T-helper 1 cell treated with Interleukin-12 subunit alpha and Interleukin-12 subunit beta and Interleukin-4 antibody, amounts not matched to agents 30 μg/mL and 1 μg/mL, for 36 hours (primary cell): ENCODE measurements at regions not wholly inside any gene's neighbourhood (a gene's known extent, or its start where the extent isn't known, plus 50 kb on each side); places are given as distances from the start of the nearest gene placed in this dataset.
"Not testable (repeated sequence)": the region's sequence is repeated elsewhere in the genome, so short reads cannot be mapped to it uniquely, and the experiment has no call there.

Experiments
- H3K27ac Mint-ChIP-seq: one replicate; pipeline ENCODE4 v1.8.0; 2021; ENCODE audit warnings: mild to moderate bottlenecking, mixed read lengths
- H3K27me3 Mint-ChIP-seq: one replicate; pipeline ENCODE4 v1.8.0; 2021; ENCODE audit warnings: low read depth, mixed read lengths
- H3K36me3 Mint-ChIP-seq: one replicate; pipeline ENCODE4 v1.8.0; 2021; ENCODE audit warnings: low read depth, mixed read lengths
- H3K4me1 Mint-ChIP-seq: one replicate; pipeline ENCODE4 v1.8.0; 2021; ENCODE audit warnings: low read depth, mixed read lengths
- H3K4me3 Mint-ChIP-seq: one replicate; pipeline ENCODE4 v1.8.0; 2021; ENCODE audit warnings: mild to moderate bottlenecking, moderate library complexity, mixed read lengths
- H3K9me3 Mint-ChIP-seq: one replicate; pipeline ENCODE4 v1.8.0; 2021; ENCODE audit warnings: mixed read lengths

- H3K27me3 Mint-ChIP-seq, result no peaks in the 10 kb centered on the region
- no peak overlapping the region for H3K27ac Mint-ChIP-seq
- no peak overlapping the region for H3K4me3 Mint-ChIP-seq
- peaks cover 4% of the 10 kb centered on the region for H3K9me3 Mint-ChIP-seq
- H3K36me3 Mint-ChIP-seq, result no peaks in the 10 kb centered on the region
- H3K4me1 Mint-ChIP-seq, result no peaks in the 10 kb centered on the region
Measured at GRCh38 chr2:83017366-83018090, 1441.6 kb downstream of the SUCLG1 start.

GRCh38 chr2:83016343-83017110 lies 1442.6 kb downstream of the SUCLG1 start:
- Mint-ChIP-seq H3K4me1 (no peaks in the 10 kb centered on the region), H3K4me3 (no peak overlapping the region), H3K9me3 (peaks cover 4% of the 10 kb centered on the region), H3K36me3 (no peaks in the 10 kb centered on the region), H3K27me3 (no peaks in the 10 kb centered on the region), H3K27ac (no peak overlapping the region)

DNA sequence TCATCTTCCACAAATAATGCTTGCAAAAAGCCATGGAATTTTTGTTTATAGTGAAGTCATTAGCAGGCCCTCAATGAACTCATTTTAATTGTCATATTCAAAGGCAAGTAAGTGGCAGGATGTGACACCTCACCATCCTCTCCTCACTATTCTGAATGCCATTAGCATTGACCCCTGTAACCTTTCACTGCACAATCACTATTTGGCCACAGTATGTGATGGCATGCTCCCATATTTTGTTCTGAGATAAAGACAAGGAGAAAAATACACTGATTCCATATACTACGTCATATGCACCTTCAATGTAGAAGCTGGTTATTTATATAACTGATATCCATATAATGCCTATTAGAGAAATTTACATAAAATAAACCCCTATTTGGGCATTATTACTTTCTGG lies 1443.2 kb downstream of the SUCLG1 start:
- Mint-ChIP-seq H3K36me3 (no peaks in the 10 kb centered on the region), H3K4me3 (no peak overlapping the region), H3K9me3 (peaks cover 7% of the 10 kb centered on the region), H3K27me3 (no peaks in the 10 kb centered on the region), H3K27ac (no peak overlapping the region), H3K4me1 (no peaks in the 10 kb centered on the region)

DNA sequence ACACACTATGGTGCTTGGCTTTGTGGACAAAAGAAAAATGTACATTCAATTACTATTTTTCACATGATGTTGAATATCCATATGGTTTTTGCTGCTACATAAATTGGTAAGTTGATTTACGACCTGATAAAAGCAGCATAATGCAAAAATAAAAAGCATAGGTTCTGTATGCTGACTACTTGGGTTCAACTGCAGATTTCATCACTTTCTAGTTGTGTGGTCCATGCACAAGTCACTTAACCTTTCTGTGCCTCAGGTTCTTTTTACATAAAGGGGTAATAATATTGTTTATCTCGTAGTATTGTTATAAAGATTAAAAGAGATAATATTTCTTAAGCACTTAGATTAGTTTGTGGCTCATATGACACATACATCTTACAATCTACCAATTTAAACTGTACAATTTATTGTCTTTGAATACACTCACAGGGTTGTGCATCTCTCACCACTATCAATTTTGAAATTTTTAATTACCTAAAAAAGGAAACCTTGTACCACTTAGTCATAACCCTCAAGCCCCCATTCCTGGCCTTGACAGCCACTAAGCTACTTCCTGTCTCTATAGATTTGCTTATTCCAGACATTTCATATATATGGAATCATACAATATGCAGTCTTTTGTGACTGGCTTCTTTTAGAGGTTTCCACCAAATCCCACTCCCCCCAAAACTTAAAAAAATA lies 1443.9 kb downstream of the SUCLG1 start:
- no peak overlapping the region for H3K4me3 Mint-ChIP-seq
- H3K36me3 Mint-ChIP-seq, result no peaks in the 10 kb centered on the region

DNA sequence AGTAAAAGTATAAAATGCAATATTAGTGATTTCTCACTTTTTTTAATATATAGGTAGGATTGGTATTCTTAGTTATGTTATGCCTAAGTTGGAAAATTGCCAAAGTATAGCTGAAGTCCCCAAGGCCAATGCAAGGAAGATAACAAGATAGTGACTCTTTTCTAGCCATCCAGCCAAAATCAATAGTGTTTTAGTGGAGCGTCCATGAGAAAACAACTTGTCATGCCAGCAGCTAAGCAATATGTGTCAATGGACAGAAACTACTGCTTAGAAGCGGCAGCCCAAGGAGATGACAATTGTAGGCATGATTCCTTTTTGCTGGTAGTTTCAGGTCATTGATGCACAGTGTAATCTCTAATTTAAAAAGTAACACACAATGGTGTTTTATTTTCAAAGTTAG lies 1444.6 kb downstream of the SUCLG1 start:
- Mint-ChIP-seq H3K4me1 (no peaks in the 10 kb centered on the region), H3K9me3 (peaks cover 5% of the 10 kb centered on the region), H3K27ac (no peak overlapping the region), H3K4me3 (no peak overlapping the region), H3K36me3 (no peaks in the 10 kb centered on the region), H3K27me3 (no peaks in the 10 kb centered on the region)

More for the DNA sequence above, 1443.9 kb downstream of the SUCLG1 start:
- Mint-ChIP-seq H3K27ac (no peak overlapping the region), H3K27me3 (no peaks in the 10 kb centered on the region), H3K9me3 (peaks cover 5% of the 10 kb centered on the region), H3K4me1 (no peaks in the 10 kb centered on the region)

- no peaks in the 10 kb centered on the region for H3K36me3 Mint-ChIP-seq
- H3K9me3 Mint-ChIP-seq, result peaks cover 5% of the 10 kb centered on the region
- no peak overlapping the region for H3K27ac Mint-ChIP-seq
- no peak overlapping the region for H3K4me3 Mint-ChIP-seq
- no peaks in the 10 kb centered on the region for H3K27me3 Mint-ChIP-seq
- H3K4me1 Mint-ChIP-seq, result no peaks in the 10 kb centered on the region
Measured at GRCh38 chr2:83006961-83007360, 1452.1 kb downstream of the SUCLG1 start.

DNA sequence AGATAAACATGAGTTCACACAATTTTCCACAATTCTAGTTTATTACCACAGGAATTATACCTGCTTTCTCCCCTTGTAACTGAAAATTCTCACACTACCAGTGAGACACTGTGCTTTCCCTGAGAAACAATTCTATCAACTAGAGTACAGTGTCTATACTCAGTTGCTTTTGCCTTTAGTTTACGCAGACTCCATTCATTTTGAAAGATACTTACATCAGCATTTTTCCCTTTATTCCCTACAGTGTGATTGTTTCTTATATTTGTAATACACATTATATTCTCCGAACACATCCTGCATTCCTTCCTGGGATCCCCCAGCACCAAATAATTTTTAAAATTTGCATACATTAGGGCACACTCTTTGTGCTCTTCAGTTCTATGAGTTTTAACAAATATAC lies 1455.5 kb downstream of the SUCLG1 start:
- Mint-ChIP-seq H3K36me3 (no peaks in the 10 kb centered on the region), H3K9me3 (no peaks in the 10 kb centered on the region), H3K4me3 (no peak overlapping the region), H3K27ac (no peak overlapping the region), H3K27me3 (no peaks in the 10 kb centered on the region), H3K4me1 (no peaks in the 10 kb centered on the region)

DNA sequence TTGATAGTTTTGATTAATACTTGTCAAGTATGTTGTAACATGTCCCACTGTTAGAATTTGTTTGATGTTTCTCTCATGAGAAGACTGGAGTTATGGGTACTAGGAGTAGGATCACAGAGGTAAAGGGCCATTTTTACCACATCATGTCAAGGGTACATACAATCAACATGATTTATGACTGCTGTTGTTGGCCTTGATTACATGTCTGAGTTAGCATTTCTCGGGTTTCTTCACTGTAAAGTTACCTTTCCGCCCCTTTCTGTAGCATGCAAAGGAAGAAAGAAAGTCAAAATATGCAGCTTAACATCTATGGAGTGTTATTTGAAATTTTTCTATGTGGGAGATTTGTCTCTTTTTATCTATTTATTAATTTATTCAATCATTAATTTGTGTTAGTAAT lies 1456.4 kb downstream of the SUCLG1 start:
- Mint-ChIP-seq H3K4me3 (no peak overlapping the region), H3K9me3 (no peaks in the 10 kb centered on the region), H3K4me1 (no peaks in the 10 kb centered on the region), H3K36me3 (no peaks in the 10 kb centered on the region), H3K27me3 (no peaks in the 10 kb centered on the region), H3K27ac (no peak overlapping the region)

DNA sequence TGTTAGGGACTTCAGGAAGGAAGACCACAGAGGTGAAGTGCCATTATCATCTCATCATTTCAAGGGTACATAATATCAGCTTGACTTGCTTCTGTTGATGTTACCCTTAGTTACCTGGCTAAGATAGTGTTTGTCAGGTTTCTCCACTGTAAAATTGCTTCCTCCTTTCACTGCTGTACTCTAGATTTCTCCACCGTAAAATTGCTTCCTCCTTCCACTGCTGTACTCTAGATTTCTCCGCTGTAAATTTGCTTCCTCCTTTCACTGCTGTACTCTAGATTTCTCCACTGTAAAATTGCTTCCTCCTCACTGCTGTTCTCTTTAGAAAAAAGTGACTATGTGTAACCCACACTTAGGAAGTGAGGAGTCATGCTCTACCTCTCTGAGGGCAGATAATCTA lies 1460.3 kb downstream of the SUCLG1 start:
- Mint-ChIP-seq H3K27ac (no peak overlapping the region), H3K36me3 (no peaks in the 10 kb centered on the region), H3K9me3 (no peaks in the 10 kb centered on the region), H3K4me1 (no peaks in the 10 kb centered on the region), H3K4me3 (no peak overlapping the region), H3K27me3 (no peaks in the 10 kb centered on the region)

GRCh38 chr2:82996217-82996616 lies 1462.9 kb downstream of the SUCLG1 start:
- H3K9me3 Mint-ChIP-seq, result no peaks in the 10 kb centered on the region
- no peak overlapping the region for H3K27ac Mint-ChIP-seq
- no peaks in the 10 kb centered on the region for H3K36me3 Mint-ChIP-seq
- no peak overlapping the region for H3K4me3 Mint-ChIP-seq
- H3K4me1 Mint-ChIP-seq, result no peaks in the 10 kb centered on the region
- H3K27me3 Mint-ChIP-seq, result no peaks in the 10 kb centered on the region

GRCh38 chr2:82994151-82994550 lies 1464.9 kb downstream of the SUCLG1 start:
- no peak overlapping the region for H3K27ac Mint-ChIP-seq
- H3K9me3 Mint-ChIP-seq, result no peaks in the 10 kb centered on the region
- no peaks in the 10 kb centered on the region for H3K27me3 Mint-ChIP-seq
- H3K4me3 Mint-ChIP-seq, result no peak overlapping the region
- H3K4me1 Mint-ChIP-seq, result no peaks in the 10 kb centered on the region
- H3K36me3 Mint-ChIP-seq, result no peaks in the 10 kb centered on the region

- H3K36me3 Mint-ChIP-seq, result no peaks in the 10 kb centered on the region
- no peaks in the 10 kb centered on the region for H3K9me3 Mint-ChIP-seq
- no peak overlapping the region for H3K27ac Mint-ChIP-seq
- no peaks in the 10 kb centered on the region for H3K4me1 Mint-ChIP-seq
- H3K27me3 Mint-ChIP-seq, result no peaks in the 10 kb centered on the region
- H3K4me3 Mint-ChIP-seq, result no peak overlapping the region
Measured at GRCh38 chr2:82993609-82994008, 1465.5 kb downstream of the SUCLG1 start.

DNA sequence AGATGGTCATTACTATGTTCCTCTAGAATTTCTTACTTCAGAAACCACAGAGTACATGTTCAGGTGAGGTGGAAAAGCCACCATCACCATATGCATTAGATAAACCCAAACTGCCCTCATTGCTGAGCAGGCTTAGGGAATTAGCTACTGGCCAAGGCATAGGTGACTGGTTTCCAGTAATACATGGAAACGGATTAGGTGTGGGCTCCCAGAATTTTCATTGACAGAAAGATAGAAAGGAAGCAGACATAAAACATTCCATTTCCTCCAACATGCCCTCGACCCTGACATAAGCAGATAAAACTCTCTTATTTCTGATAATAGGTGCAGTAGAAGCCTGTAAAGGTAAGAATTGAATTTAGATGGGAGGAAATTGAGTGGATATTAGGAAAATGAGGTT lies 1466.1 kb downstream of the SUCLG1 start:
- no peaks in the 10 kb centered on the region for H3K36me3 Mint-ChIP-seq
- no peaks in the 10 kb centered on the region for H3K27me3 Mint-ChIP-seq
- H3K9me3 Mint-ChIP-seq, result no peaks in the 10 kb centered on the region
- H3K4me1 Mint-ChIP-seq, result no peaks in the 10 kb centered on the region
- no peak overlapping the region for H3K27ac Mint-ChIP-seq
- no peak overlapping the region for H3K4me3 Mint-ChIP-seq

DNA sequence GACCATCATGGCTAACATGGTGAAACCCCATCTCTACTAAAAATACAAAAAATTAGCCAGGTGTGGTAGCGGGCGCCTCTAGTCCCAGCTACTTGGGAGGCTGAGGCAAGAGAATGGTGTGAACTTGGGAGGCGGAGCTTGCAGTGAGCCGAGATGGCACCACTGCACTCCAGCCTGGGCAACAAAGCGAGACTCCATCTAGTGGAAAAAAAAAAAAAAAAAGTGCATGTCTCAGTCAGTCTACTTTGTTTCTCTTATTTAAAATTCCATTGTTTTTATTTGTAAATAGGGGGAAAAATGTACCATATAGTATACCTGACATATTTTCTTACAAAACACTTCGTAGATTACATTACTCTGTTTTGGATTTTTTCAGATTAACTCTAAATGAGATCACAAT lies 1471.4 kb downstream of the SUCLG1 start:
- not testable (repeated sequence) for H3K27me3 Mint-ChIP-seq, H3K27ac Mint-ChIP-seq, H3K4me1 Mint-ChIP-seq, H3K36me3 Mint-ChIP-seq, H3K4me3 Mint-ChIP-seq
- peaks cover 11% of the 10 kb centered on the region for H3K9me3 Mint-ChIP-seq

DNA sequence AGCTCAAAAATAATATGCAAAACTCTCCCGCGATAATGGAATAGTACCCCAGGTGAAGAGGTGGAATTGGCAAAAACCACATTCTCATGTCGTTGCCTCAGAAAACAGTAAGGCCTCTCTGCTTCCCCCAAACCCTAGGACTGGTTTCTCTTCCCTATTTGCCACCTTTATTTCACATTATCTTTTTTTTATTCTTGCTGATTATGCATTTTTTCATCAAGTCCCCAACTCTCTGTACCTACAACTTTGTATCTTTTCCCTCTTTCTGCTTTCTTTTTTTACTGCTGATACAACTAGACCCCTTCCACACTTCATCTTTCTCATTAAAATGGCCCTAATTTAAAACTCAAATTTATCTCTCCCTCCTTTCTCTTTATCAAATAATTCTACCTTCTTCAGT lies 1472.2 kb downstream of the SUCLG1 start:
- H3K9me3 Mint-ChIP-seq, result peaks cover 11% of the 10 kb centered on the region
- H3K4me3 Mint-ChIP-seq, result no peak overlapping the region
- no peaks in the 10 kb centered on the region for H3K36me3 Mint-ChIP-seq
- no peak overlapping the region for H3K27ac Mint-ChIP-seq
- no peaks in the 10 kb centered on the region for H3K4me1 Mint-ChIP-seq
- no peaks in the 10 kb centered on the region for H3K27me3 Mint-ChIP-seq
